HS-5 (cell line): ENCODE measurements at regions not wholly inside any gene's neighbourhood (a gene's known extent, or its start where the extent isn't known, plus 50 kb on each side); places are given as distances from the start of the nearest gene placed in this dataset.
A peak's percentile ranks its signal among the peaks of the same experiment; 100 is the strongest.

Source experiments
- DNase-seq: peaks from one replicate; pipeline ENCODE4 v3.0.0-alpha.2; 2012; ENCODE audit warnings: low read depth

- DNase-seq: no peak
Observed at GRCh38 chr2:14157816-14158215, 474.7 kb upstream of the LRATD1 start.

- DNase-seq: no peak
Observed at GRCh38 chr2:14180333-14180732, 452.2 kb upstream of the LRATD1 start.

DNA sequence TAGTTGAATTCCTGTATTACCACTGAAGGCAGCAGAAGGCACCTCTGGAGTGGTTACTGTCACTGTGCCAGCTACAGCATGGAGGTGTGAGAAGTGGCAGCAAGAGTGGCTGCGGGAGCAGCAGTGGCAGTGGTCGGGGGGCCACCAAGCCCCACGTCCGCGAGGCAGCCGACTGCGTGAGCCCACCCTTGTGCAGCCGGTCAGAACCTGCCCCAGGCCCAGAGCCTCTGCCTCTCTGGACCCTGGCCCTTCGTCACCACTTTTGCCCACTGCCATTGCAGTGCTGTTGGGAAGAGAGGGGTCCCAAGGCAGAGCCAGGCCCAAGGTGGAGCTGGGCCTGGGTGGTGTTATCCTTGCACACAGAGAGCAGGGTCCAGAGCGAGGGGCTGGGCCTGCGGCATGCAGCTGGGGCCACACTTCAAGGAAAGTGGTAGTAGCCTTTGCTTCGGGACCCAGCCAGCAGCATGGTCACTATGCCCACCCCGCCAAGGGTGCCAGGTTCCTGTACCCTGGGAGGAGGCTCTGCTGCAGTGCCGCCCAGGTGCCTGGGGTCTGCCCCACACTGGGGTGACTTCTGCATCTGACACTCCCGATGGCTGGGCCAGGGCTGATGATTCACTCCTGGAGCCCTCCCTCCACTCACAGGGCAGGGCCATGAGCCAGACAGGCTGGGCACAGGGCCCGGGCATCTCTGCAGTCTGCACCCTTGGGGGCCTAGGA, 450.1 kb upstream of the LRATD1 start:
- no peak for DNase-seq

DNA sequence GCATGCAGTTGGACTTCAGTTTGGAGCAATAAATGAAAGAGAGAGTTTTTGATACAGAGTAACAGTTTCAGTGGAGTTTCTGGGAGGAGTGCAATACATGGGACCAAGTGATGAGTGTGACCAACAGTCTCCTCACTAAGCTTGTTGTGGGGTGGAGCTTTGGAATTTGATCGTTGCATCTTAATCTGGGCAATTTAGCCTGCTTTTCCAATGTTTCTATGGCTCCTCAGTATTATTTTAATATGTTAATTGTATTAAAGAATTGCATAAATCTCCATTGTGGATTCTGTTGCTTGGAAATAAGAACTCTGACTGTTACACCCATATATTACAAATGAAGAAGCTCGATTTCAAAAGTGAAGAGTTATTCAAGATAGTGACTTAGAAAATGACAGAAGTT, 446.6 kb upstream of the LRATD1 start:
- DNase-seq: no peak

DNA sequence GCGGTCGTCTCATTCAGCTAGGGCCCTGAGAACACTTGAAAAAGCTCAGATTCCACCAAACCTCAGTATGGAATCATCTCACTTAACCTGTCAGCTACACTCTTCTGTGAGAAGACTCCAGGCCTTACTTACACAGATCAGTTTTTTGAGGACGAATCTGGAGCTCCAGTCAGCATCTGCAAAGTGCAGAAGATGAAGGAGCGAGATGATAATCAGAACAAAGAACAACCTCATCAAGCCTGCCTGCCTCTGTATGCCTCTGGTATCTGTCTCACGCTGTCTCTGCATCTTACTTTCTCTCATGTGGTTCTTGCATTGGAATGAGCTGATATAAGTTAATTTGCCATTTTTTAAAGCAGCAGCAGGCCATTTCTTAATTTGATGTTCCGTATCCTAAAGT, 444.1 kb upstream of the LRATD1 start:
- no peak for DNase-seq

GRCh38 chr2:14189929-14190328, 442.6 kb upstream of the LRATD1 start:
- peak; percentile 30 for DNase-seq

GRCh38 chr2:14194233-14194632, 438.3 kb upstream of the LRATD1 start:
- no peak for DNase-seq

GRCh38 chr2:14197293-14197692, 435.2 kb upstream of the LRATD1 start:
- DNase-seq: no peak

DNA sequence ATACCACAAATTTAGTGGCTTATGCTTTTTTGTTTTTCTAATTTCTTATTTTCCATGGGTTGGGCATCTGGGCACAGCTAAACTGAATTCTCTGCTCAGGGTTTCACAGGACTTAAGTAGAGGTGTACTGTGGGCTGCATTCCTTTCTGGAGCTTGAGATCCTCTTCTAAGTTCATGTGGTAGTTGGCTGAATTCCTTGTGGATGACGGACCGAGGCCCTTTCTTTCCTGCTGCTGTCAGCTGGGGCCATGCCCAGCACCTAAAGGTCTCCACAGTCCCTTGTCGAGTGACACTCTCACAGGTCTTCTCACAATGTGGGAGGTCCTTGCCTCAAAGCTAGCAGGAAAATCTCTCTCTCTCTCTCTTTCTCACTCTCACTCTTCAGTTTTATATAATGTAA, 433.5 kb upstream of the LRATD1 start:
- DNase-seq: no peak

- no peak for DNase-seq
Observed at GRCh38 chr2:14219306-14219705, 413.2 kb upstream of the LRATD1 start.

DNA sequence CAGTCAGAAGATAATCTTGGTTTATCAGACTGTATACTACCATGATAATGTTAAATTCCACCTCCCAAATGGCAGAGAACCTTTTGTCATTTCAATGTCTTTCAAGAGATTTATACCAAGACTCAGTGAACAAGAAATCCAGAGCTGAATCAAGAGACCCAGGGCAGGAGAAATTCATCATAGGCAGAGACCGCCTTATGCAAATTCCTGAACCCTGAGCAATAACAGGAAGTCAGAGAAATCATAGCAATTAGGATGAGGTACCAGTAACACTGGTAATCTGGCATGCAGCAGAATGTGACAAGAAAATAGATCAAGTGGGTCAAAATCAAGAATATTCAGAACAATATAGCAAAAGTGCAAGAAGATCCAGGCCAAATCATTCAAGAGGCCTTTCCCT, 412.4 kb upstream of the LRATD1 start:
- peak; percentile 28 for DNase-seq

GRCh38 chr2:14221466-14221865, 411.1 kb upstream of the LRATD1 start:
- no peak for DNase-seq

DNA sequence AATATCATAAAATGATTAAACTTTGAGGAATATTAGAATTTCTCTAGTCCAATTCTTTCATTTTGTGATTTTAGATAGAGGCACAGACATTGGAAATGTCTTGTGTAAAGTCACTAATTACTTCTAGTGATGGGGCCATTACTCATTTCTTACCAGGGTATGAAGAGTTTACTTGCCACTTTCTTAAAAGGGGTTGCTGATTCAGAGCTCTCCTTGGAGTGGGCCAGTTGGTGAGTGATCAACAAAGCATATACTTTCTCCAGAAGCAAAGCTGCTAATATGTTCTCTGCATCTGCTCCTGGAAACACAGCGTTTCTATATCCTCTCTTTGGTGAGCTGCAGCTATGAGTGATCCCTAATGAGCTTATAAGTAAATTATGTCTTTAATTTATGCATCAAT, 408.9 kb upstream of the LRATD1 start:
- no peak for DNase-seq

GRCh38 chr2:14231391-14231898, 401.1 kb upstream of the LRATD1 start:
- no peak for DNase-seq

DNA sequence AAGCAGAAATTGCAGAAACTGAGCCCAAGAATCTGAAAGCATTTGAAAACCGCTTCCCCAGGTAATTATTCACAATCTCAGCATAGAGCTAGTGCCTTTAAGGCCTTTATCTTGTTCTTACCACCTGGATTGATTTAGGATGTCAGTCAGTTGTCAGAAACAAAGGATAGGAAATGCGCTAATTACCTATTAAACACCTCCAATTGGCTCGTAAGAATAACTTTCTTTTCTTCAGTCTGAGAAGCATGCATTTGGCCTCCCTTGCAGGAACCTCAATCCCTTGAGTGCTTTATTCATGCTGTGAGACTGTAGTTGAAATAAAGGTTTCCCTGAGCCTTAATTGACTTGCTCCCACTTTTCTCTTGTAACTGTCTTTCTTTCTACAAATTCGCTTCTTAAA, 400.3 kb upstream of the LRATD1 start:
- no peak for DNase-seq

DNA sequence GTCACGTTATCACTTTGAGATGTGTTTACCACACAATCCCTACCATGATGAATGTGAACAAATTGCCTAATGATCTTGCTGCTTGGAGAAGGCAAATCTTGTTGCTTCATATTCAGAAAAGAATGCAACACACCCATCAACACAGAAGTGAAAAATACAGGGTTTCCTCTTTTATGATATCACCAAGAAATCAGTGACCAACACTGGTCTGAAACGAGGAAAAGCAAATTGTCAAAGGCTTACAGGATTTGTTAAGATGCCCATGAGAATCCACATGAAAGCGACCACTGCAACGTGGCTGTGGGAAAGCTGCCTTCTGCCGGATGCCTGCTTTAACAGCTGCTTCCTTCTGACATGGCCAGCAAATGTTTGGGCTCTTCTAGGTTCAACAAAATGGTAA, 397.6 kb upstream of the LRATD1 start:
- DNase-seq: no peak

DNA sequence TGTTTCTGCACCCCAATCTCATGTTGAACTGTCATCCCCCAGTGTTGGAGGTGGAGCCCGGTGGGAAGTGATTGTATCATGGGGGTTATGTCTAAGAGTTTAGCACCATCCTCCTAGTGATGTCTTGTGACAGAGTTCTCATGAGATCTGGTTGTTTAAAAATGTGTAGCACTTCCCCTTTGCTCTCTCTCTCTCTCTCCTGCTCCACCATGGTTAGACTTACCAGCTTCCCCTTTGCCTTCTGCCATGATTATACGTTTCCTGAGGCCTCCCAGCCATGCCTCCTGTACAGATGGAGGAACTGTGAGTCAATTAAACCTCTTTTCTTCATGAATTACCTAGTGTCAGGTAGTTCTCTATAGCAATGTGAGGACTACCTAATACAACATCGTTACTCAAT, 396.9 kb upstream of the LRATD1 start:
- no peak for DNase-seq

- DNase-seq: no peak
Observed at GRCh38 chr2:14237902-14238301, 394.6 kb upstream of the LRATD1 start.

DNA sequence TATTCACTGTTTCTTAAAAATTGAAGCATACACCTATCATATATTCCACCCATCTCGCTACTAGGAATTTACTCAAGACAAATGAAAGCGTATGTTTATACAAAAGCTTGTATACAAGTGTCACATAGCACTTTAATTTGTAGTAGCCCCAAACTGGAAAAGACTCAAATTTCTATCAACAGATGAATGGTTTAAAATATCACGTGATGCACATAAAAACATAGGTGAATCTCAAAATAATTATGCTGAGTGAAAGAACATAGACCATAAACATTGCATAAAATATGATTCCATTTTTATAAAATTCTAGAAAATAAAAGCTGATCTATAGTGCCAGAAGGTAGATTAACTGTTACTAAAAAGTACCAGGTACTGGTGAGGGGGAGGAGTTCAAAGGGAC, 392.9 kb upstream of the LRATD1 start:
- DNase-seq: no peak

DNA sequence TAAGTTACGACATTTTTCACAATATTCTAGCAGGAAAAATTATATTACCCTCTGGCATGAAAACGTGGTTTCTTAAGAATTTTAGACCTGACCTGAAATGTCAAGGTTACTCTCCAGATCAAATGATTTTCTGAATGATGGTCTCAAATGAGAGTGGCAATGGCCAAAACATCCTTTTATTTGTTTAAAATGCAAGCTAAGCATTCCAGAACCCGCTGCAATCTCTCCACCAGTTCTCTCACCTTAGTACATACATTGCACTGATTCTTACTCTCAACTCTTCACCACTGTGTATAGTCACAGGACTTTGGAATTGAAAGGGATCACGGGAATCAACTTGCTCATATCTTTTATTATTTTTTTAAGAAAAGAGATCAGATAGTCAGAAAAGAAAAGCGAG, 391.6 kb upstream of the LRATD1 start:
- no peak for DNase-seq

- no peak for DNase-seq
Observed at GRCh38 chr2:14245901-14246300, 386.6 kb upstream of the LRATD1 start.

GRCh38 chr2:14255135-14255820, 377.2 kb upstream of the LRATD1 start:
- no peak for DNase-seq

- peak; percentile 48 for DNase-seq
Observed at GRCh38 chr2:14256890-14257289, 375.6 kb upstream of the LRATD1 start.
